ENCODE measurements at regions not wholly inside any gene's neighbourhood (a gene's known extent, or its start where the extent isn't known, plus 50 kb on each side); places are given as distances from the start of the nearest gene placed in this dataset.

- no peak for TF ChIP-seq CTCF (IDR thresholded peaks at IDR 0.05; ENCODE audit: insufficient read depth in 1 of 2, low read depth in 1 of 2, low read length in 1 of 2, severe bottlenecking in 1 of 2, unreplicated experiment in 1 of 2)
- no TSS peak for BruUV-seq (replicated peaks)
- no peaks in the 10 kb centered on the region for H3K36me3 ChIP-seq (ENCODE audit: control insufficient read depth, insufficient read depth, low read length)
- Mint-ChIP-seq H3K9me3 (ENCODE audit: unreplicated experiment) (no peaks in the 10 kb centered on the region), H3K27ac (ENCODE audit: unreplicated experiment) (no peak overlapping the region), H3K4me3 (ENCODE audit: unreplicated experiment) (no peak overlapping the region), H3K36me3 (ENCODE audit: insufficient read depth, unreplicated experiment) (no peaks in the 10 kb centered on the region), H3K4me1 (ENCODE audit: low read depth, unreplicated experiment) (no peaks in the 10 kb centered on the region), H3K27me3 (ENCODE audit: insufficient read depth, unreplicated experiment) (peaks cover 13% of the 10 kb centered on the region)
- no peaks in the 10 kb centered on the region for H3K27me3 ChIP-seq (replicated peaks; ENCODE audit: control insufficient read depth, insufficient read depth, low read length)
- no peak overlapping the region for H3K4me3 ChIP-seq (ENCODE audit: low read depth, low read length)
- DNase-seq, result no peak
- ChIA-PET CTCF (no interaction called here), POLR2A (no interaction called here)
- no peaks in the 10 kb centered on the region for H3K4me1 ChIP-seq
- intact Hi-C loops (cut with micrococcal nuclease; ENCODE audit: unreplicated experiment), result no loop called here
- no peaks in the 10 kb centered on the region for H3K9me3 ChIP-seq
These were observed 767.6 kb downstream of the KCNJ18 start for GRCh38 chr17:22459953-22460350.

GRCh38 chr17:22460461-22461063 lies 768.2 kb downstream of the KCNJ18 start:
- BruUV-seq (replicated peaks), result no TSS peak
- Histone ChIP-seq H3K4me1 (no peaks in the 10 kb centered on the region), H3K27me3 (replicated peaks; ENCODE audit: control insufficient read depth, insufficient read depth, low read length) (no peaks in the 10 kb centered on the region), H3K9me3 (no peaks in the 10 kb centered on the region), H3K36me3 (ENCODE audit: control insufficient read depth, insufficient read depth, low read length) (no peaks in the 10 kb centered on the region), H3K4me3 (ENCODE audit: low read depth, low read length) (no peak overlapping the region)
- Mint-ChIP-seq H3K9me3 (ENCODE audit: unreplicated experiment) (no peaks in the 10 kb centered on the region), H3K4me1 (ENCODE audit: low read depth, unreplicated experiment) (no peaks in the 10 kb centered on the region), H3K27me3 (ENCODE audit: insufficient read depth, unreplicated experiment) (peaks cover 13% of the 10 kb centered on the region), H3K4me3 (ENCODE audit: unreplicated experiment) (no peak overlapping the region), H3K27ac (ENCODE audit: unreplicated experiment) (no peak overlapping the region), H3K36me3 (ENCODE audit: insufficient read depth, unreplicated experiment) (no peaks in the 10 kb centered on the region)
- DNase-seq, result no peak
- no peak for TF ChIP-seq CTCF (IDR thresholded peaks at IDR 0.05; ENCODE audit: insufficient read depth in 1 of 2, low read depth in 1 of 2, low read length in 1 of 2, severe bottlenecking in 1 of 2, unreplicated experiment in 1 of 2)
- ChIA-PET CTCF (no interaction called here), POLR2A (no interaction called here)
- intact Hi-C loops (cut with micrococcal nuclease; ENCODE audit: unreplicated experiment), result no loop called here

- H3K4me3 ChIP-seq (ENCODE audit: low read depth, low read length), result no peak overlapping the region
- Mint-ChIP-seq H3K4me3 (ENCODE audit: unreplicated experiment) (no peak overlapping the region), H3K27ac (ENCODE audit: unreplicated experiment) (no peak overlapping the region), H3K9me3 (ENCODE audit: unreplicated experiment) (no peaks in the 10 kb centered on the region), H3K27me3 (ENCODE audit: insufficient read depth, unreplicated experiment) (peaks cover 16% of the 10 kb centered on the region), H3K36me3 (ENCODE audit: insufficient read depth, unreplicated experiment) (no peaks in the 10 kb centered on the region), H3K4me1 (ENCODE audit: low read depth, unreplicated experiment) (no peaks in the 10 kb centered on the region)
- H3K36me3 ChIP-seq (ENCODE audit: control insufficient read depth, insufficient read depth, low read length), result no peaks in the 10 kb centered on the region
- BruUV-seq (replicated peaks), result no TSS peak
- H3K27me3 ChIP-seq (replicated peaks; ENCODE audit: control insufficient read depth, insufficient read depth, low read length), result no peaks in the 10 kb centered on the region
- no peak for DNase-seq
- ChIA-PET POLR2A (no interaction called here), CTCF (no interaction called here)
- intact Hi-C loops (cut with micrococcal nuclease; ENCODE audit: unreplicated experiment), result no loop called here
- H3K9me3 ChIP-seq, result no peaks in the 10 kb centered on the region
- TF ChIP-seq CTCF (IDR thresholded peaks at IDR 0.05; ENCODE audit: insufficient read depth in 1 of 2, low read depth in 1 of 2, low read length in 1 of 2, severe bottlenecking in 1 of 2, unreplicated experiment in 1 of 2), result no peak
- H3K4me1 ChIP-seq, result no peaks in the 10 kb centered on the region
These were observed 769.3 kb downstream of the KCNJ18 start for GRCh38 chr17:22461460-22462145.
